ENCODE measurements at regions not wholly inside any gene's neighbourhood (a gene's known extent, or its start where the extent isn't known, plus 50 kb on each side); places are given as distances from the start of the nearest gene placed in this dataset.

DNA sequence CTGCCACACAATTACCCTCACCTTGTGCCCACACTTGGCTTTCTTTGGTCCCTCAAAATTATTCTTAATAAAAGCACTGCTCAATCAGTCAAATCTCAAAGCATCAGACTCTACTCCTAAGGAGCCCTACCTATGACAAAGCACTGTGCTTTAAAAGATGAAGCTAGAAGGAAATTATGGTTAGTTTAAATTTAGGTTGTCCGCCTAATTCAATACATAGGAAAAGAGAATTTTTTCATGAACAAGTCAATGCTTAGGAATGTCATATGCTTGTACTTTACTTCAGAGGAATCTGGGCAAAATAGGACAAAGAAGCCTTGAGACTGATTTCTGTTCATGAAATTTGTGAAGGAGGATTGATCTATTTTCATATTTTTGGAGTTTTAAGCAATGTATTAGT is 726.4 kb upstream of the CDH2 start:
- TF ChIP-seq, protein P1, sequence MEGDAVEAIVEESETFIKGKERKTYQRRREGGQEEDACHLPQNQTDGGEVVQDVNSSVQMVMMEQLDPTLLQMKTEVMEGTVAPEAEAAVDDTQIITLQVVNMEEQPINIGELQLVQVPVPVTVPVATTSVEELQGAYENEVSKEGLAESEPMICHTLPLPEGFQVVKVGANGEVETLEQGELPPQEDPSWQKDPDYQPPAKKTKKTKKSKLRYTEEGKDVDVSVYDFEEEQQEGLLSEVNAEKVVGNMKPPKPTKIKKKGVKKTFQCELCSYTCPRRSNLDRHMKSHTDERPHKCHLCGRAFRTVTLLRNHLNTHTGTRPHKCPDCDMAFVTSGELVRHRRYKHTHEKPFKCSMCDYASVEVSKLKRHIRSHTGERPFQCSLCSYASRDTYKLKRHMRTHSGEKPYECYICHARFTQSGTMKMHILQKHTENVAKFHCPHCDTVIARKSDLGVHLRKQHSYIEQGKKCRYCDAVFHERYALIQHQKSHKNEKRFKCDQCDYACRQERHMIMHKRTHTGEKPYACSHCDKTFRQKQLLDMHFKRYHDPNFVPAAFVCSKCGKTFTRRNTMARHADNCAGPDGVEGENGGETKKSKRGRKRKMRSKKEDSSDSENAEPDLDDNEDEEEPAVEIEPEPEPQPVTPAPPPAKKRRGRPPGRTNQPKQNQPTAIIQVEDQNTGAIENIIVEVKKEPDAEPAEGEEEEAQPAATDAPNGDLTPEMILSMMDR (IDR thresholded peaks at IDR 0.05), result no peak
- TF ChIP-seq POLR2A (IDR thresholded peaks at IDR 0.05), result no peak

Measured in lower leg skin (tissue), 3 donors.